ENCODE measurements at regions not wholly inside any gene's neighbourhood (a gene's known extent, or its start where the extent isn't known, plus 50 kb on each side); places are given as distances from the start of the nearest gene placed in this dataset.

- TF ChIP-seq CTCF (IDR thresholded peaks at IDR 0.05) (no peak), POLR2A (IDR thresholded peaks at IDR 0.05) (no peak)
Measured at GRCh38 chr21:36539434-36540150, 59.7 kb upstream of the CLDN14 start.
